ENCODE measurements at regions not wholly inside any gene's neighbourhood (a gene's known extent, or its start where the extent isn't known, plus 50 kb on each side); places are given as distances from the start of the nearest gene placed in this dataset.
"Not testable (repeated sequence)": the region's sequence is repeated elsewhere in the genome, so short reads cannot be mapped to it uniquely, and the experiment has no call there.

DNA sequence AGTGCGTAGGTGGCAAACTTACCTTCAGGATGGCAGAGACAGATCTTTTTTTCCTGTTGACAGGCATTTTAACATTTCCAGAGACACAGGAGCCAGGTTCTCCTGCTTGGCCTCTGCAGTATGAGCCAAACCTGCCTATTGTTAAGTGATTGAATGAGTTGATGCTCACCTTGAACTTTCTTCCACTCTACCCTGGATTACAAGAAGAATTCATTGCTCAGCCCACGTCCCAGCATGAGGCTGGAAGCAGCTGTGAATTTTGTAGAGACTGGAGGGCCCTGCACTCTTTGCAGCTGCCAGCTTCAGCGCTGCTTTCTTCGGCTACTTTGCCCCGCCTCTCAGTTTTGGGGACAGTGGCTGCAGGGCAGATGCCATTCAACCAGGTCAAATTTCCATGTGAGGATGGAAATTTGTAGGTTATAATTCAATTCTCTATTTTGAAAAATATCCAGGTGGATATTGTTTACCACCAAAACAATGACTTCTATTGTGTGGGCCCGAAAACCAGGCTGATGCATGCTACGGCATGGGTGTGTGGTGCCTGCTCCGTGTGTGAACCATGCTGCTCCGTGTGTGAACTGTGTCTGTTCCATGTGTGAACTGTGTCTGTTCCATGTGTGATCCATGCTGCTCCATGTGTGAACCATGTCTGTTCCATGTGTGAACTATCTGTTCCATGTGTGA, 75.2 kb upstream of the METTL9 start:
- TF ChIP-seq, protein P1, sequence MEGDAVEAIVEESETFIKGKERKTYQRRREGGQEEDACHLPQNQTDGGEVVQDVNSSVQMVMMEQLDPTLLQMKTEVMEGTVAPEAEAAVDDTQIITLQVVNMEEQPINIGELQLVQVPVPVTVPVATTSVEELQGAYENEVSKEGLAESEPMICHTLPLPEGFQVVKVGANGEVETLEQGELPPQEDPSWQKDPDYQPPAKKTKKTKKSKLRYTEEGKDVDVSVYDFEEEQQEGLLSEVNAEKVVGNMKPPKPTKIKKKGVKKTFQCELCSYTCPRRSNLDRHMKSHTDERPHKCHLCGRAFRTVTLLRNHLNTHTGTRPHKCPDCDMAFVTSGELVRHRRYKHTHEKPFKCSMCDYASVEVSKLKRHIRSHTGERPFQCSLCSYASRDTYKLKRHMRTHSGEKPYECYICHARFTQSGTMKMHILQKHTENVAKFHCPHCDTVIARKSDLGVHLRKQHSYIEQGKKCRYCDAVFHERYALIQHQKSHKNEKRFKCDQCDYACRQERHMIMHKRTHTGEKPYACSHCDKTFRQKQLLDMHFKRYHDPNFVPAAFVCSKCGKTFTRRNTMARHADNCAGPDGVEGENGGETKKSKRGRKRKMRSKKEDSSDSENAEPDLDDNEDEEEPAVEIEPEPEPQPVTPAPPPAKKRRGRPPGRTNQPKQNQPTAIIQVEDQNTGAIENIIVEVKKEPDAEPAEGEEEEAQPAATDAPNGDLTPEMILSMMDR (IDR thresholded peaks at IDR 0.05; ENCODE audit: borderline replicate concordance, insufficient read depth, low read depth, low read length): no peak

DNA sequence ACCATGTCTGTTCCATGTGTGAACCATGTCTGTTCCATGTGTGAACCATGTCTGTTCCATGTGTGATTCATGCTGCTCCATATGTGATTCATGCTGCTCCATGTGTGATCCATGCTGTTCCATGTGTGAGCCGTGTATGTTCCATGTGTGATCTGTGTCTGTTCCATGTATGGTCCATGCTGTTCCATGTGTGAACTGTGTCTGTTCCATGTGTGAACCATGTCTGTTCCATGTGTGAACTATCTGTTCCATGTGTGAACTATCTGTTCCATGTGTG, 74.7 kb upstream of the METTL9 start:
- H3K4me3 ChIP-seq (ENCODE audit: low read depth, low read length): not testable (repeated sequence)

More for the DNA sequence above, 75.2 kb upstream of the METTL9 start:
- no peak overlapping the region for H3K4me3 ChIP-seq (ENCODE audit: low read depth, low read length)

DNA sequence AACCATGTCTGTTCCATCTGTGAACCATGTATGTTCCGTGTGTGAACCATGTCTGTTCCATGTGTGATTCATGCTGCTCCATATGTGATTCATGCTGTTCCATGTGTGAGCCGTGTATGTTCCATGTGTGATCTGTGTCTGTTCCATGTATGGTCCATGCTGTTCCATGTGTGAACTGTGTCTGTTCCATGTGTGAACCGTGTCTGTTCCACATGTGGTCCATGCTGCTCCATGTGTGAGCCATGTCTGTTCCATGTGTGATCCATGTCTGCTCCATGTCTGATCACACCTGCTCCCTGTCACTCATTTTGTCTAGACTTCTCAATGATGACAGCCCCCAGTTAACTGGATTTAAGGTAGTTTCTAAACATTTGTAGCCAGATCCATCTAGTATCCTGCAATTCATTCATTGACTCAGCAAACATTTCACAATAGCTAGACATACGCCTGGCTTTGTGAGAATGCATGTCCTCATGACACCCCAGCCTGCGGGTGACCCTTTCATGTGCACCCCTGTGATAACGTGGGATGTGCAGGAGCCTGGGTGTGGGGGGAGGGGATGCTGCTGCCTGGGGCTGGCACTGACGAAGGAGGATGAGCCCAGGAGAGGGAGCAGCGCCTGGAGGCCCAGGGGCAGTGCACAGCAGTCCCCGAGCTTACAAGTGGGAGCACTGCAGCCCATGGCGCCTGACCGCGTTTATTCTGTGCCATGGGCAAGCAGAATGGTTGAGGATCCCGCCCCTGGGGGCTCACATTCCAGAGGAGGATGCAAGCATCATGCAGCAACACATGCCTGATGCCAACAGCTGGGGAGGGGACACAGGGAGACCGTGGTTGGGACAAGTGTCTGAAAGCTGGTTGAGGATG, 74.1 kb upstream of the METTL9 start:
- not testable (repeated sequence) for H3K4me3 ChIP-seq (ENCODE audit: low read depth, low read length)

DNA sequence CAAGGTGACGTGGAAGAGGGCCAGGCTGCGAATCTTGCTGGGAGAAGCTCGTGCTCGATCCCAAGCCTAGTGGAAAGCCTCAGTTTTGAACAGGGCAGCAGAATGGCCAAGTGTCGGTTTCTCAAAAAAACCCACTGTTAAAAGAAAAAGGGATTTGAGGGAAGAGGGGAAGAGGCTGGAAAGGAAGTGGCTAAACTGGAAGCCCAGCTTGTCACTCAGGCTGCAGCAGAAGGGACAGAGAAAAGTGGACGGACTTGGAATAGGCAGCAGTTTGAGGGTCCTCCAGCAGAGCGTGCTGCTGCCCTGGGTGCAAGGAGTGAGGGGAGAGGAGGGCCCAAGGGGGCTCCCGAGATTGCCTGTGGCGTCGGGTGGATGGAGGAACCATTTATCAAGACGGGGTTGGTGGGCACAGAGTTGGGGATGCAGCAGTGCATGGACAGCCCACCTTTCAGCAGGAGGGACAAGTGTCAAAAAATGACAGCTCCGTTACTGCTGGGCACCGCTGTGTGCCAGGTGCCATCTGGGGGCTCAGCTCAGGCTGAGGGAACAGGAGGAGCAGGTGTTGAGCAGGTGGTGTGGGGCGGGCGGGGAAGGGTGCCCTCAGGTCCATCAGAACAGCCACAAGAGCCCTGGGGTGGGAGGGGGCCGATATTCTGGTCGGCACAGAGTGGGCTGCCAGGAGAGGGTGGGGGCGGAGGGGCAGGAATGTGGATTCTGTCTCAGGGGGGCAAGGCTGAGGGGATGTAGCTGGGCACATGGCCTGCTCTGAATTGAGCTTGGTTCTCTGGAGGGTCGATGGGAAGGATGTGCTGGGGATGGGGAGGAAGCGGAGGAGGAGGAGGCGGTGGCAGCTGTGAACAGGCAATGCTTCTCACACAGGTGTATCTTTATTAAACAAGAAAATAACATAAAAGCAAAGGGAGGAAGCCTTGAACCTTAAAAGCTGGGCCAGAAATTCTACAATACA, 73.1 kb upstream of the METTL9 start:
- not testable (repeated sequence) for H3K4me3 ChIP-seq (ENCODE audit: low read depth, low read length)

DNA sequence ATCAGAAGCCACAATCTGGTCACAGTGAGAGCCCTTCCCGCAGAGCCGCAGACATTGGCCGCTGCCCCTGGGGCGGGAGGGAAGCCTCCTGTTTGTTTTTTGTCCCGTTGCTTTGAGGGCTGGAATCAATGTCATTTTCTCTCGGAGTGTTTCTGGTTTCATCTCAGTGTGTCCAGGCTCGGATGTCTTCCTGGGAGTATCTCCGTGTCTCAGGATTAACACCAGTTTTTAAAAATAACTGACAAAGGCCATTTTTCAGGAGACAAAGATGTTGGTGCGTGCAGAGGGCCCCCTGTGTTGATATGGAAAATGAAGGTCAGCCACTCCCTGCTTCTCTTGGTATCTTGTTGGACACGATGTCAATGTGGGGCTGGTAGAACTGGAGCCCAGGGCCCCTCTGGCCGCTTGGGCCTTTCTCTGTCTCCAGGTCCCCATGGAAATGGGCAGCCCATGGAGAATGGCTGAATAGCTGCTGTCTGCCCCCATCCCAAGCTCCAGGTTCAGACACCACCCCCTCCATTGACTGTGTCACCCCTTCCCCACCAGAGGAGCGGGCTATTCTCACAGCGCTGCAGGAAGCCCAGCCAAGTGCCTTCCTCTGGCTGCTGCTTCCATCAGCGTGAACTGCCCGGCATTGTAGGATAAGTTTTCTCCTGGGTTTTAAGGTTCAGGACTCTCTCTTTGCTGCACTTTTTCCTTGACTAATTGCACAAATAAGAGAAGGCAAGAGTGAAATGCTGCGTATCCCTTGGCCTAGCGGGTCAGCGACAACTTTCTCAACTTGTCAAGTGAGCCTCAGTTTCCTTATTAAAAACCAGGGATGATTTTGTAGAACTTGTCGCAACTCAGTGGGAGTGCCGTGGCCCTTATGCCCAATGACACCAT, 72.2 kb upstream of the METTL9 start:
- no peak overlapping the region for H3K4me3 ChIP-seq (ENCODE audit: low read depth, low read length)

DNA sequence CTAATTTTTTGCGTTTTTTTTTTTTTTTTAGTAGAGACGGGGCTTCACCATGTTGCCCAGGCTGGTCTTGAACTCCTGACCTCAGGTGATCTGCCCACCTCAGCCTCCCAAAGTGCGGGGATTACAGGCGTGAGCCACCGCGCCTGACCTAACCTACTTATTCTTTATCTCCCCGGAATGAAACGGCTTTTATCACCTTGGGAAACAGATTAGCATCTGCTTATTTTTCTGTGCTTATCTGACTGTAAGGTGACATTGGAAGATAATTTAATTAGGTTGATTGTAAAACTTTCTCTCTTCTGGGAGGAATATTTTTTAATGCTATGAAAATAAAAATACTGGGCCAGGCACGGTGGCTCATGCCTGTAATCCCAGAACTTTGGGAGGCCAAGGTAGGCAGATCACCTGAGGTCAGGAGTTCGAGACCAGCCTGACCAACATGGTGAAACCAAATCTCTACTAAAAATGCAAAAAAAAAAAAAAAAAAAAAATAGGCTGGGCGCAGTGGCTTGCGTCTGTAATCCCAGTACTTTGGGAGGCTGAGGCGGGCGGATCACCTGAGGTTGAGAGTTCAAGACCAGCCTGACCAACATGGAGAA, 70.2 kb upstream of the METTL9 start:
- H3K4me3 ChIP-seq (ENCODE audit: low read depth, low read length): not testable (repeated sequence)

More for the DNA sequence above, 72.2 kb upstream of the METTL9 start:
- TF ChIP-seq, protein P1 (IDR thresholded peaks at IDR 0.05; ENCODE audit: borderline replicate concordance, insufficient read depth, low read depth, low read length): no peak

DNA sequence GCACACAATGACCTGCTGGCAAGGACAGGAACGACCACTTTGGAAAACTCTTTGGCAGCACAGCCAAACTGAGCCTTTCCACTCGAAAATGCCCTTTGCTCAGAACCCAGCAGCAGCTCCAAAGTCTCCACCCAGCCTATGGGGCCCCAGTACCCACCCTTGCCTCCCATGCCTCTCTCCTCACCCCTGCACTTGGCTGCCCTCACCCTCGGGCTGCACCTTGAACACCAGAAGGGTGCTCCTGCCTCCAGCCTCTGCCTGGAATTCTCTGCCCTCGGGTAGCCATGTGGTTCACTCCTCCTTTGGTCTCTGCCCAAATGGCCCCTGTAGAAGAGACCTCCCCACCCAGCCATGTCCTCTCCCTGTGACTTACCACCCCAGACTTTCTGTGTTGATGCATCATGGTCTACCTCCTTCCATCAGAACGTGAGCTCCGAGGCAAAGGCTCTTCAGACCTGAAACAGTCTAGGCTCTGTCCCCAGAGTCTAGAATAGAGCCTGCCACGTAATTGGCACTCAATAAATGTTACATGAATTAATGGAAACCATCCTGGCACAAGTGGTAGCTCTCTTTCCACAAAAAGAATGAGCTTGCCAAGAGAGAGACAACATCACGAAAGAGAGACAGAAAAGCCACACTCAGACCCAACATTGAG, 68.5 kb upstream of the METTL9 start:
- not testable (repeated sequence) for H3K4me3 ChIP-seq (ENCODE audit: low read depth, low read length)

DNA sequence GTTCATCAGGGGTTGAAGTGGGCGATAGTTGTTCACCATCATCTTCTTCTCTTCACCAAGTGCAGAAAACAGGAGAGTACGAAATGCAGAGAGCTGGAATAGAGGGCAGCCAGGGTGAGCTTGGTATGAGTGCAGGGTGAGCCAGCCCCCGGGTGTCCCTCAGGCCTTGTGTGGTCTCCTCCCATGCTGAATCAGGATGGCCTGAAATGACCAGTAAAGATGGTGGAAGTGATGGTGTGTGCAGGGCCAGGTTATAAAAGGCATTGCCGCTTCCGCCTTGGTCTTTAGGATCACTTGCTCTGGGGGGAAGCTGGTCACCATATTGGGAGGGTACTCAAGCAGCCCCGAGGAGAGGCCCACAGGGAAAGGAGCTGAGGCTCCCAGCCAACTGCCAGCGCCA, 66.4 kb upstream of the METTL9 start:
- not testable (repeated sequence) for H3K4me3 ChIP-seq (ENCODE audit: low read depth, low read length)

DNA sequence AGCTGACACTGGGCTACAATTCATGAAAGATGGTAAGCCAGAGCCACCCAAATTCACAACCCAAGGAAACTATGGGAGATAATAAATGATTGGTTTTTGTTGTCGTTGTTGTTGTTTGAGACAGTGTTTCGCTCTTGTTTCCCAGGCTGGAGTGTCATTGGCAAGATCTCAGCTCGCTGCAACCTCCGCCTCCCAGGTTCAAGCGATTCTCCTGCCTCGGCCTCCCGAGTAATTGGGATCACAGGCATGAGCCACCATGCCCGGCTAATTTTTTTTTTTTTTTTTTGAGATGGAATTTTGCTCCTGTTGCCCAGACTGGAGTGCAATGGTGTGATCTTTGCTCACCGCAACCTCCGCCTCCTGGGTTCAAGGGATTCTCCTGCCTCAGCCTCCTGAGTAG, 65.9 kb upstream of the METTL9 start:
- H3K4me3 ChIP-seq (ENCODE audit: low read depth, low read length): not testable (repeated sequence)

DNA sequence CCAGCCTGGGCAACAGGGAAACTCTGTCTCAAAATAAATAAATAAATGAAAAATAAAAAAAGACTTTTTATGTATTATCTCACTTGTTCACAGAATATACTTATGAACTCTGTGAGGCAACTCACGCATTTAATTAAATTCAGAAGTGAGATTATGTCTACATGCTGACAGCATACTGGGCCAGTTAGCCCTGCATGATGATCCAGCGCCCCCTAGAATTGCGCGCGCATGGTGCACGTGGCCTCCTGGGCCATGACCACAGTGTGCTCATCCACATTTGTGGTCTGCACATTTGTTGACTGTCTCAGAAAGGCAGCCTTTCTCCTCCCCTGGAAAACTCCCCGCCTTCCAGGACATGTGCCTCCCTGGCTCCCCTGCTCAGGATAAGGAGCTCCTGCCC, 64.8 kb upstream of the METTL9 start:
- H3K4me3 ChIP-seq (ENCODE audit: low read depth, low read length): not testable (repeated sequence)

DNA sequence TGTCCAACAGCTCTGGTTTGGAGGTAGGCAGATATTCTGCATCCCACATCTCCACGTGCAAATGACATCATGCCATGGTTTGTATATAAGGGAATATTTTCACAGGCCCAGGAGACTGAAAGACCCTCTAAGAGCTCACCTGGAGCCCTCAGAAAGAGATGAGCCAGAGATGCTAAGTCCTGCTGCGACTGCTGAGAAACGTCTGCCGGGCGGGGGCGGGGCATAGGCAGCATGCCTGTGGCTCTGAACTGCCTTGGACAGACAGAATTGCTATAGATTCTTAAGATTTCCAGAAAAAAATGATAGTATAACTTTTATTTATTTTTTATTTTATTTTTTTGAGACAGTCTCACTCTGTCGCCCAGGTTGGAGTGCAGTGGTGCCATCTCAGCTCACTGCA, 64.2 kb upstream of the METTL9 start:
- not testable (repeated sequence) for H3K4me3 ChIP-seq (ENCODE audit: low read depth, low read length)

DNA sequence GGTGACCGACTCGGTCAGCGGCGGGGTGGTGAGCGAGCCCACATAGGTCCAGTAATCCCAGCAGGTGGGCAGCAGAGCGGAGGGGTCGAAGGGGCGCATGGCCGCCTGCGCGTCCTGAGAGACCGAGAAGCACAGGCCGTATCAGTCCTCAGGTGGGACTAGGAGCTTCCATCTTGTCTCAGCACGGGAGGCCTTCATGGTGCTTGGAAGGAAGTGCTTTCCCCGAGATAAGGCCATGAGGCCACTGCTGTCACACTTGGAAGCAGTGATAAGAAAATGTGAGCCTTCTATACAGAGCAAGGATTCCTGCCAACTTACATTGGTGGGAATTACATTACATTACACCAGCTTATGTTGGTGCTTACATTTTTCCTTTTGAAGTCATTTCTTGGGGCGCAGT, 62.6 kb upstream of the METTL9 start:
- not testable (repeated sequence) for H3K4me3 ChIP-seq (ENCODE audit: low read depth, low read length)

DNA sequence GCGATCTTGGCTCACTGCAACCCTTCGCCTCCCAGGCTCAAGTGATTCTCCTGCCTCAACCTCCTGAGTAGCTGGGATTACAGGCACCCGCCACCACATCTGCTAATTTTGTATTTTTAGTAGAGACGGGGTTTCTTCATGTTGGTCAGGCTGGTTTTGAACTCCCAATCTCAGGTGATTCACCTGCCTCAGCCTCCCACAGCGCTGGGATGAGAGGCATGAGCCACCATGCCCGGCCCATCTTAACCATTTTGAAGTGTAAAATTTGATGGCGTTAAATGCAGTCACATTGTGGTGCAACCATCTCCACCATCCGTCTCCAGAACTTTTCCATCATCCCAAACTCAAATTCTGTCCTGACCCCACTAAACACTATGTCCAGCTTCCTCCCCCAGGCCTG, 61.8 kb upstream of the METTL9 start:
- H3K4me3 ChIP-seq (ENCODE audit: low read depth, low read length): not testable (repeated sequence)

DNA sequence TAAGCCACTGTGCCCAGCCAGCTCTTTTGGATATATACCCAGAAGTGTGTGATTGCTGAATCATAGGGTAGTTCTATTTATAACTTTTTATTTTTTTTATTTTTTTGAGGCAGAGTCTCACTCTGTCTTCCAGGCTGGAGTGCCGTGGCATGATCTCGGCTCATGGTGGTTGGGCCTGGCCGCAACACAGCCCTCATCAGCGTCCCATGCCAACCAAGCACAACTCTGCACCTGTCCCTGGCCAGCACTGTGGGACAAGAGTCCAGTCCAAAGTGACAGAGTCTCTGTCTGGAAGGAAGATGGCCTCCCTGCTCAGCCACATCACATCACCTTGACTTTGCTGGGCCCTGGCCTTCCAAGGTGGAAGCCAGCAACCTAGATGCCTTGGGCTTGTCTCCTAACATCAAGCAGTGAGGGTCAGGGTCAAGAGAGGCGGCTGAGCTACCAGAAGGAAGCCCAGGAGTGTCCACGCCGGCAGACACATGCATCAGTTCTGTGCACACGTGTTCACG, 60.2 kb upstream of the METTL9 start:
- H3K4me3 ChIP-seq (ENCODE audit: low read depth, low read length): not testable (repeated sequence)

DNA sequence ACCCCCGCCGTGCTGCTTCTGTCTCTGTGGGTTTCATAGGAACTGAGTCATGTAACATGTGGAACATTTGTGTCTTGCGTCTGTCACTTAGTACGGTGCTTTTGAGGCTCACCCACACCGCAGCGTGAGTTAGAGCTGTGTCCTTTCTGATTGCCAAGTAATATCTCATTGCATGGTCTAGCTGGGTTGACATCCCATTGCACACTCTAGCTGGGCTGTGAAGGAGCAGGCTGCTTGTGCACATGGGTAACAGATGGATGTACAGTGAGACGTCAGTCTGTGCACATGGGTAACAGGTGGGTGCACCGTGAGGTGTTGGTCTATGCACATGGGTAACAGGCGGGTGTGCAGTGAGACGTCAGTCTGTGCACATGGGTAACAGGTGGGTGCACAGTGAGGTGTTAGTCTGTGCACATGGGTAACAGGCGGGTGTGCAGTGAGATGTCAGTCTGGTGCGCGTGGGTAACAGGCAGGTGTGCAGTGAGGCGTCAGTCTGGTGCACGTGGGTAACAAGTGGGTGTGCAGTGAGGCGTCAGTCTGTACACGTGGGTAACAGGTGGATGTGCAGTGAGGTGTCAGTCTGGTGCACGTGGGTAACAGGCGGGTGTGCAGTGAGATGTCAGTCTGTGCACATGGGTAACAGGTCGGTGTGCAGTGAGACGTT, 58.5 kb upstream of the METTL9 start:
- not testable (repeated sequence) for H3K4me3 ChIP-seq (ENCODE audit: low read depth, low read length)

All from GM12875 (cell line).